HG03571 (cell line): ENCODE measurements at regions not wholly inside any gene's neighbourhood (a gene's known extent, or its start where the extent isn't known, plus 50 kb on each side); places are given as distances from the start of the nearest gene placed in this dataset.

Experiments used
- ATAC-seq: cut with Tn5 transposase; IDR thresholded peaks from one replicate; pipeline ENCODE4 v1.9.1; 2021; ENCODE audit not compliant: unreplicated experiment

- ATAC-seq = no peak
Observed at GRCh38 chr6:44050872-44051505, 76.3 kb downstream of the MRPL14 start.

GRCh38 chr6:44049989-44050871 is 77.0 kb downstream of the MRPL14 start:
- no peak for ATAC-seq

- ATAC-seq = no peak
Observed at GRCh38 chr6:44049163-44049988, 77.9 kb downstream of the MRPL14 start.

GRCh38 chr6:44048277-44048676 is 79.0 kb downstream of the MRPL14 start:
- no peak for ATAC-seq

- ATAC-seq = no peak
Observed at GRCh38 chr6:44047801-44048200, 79.5 kb downstream of the MRPL14 start.

GRCh38 chr6:44047179-44047546 is 80.1 kb downstream of the MRPL14 start:
- no peak for ATAC-seq

GRCh38 chr6:44046516-44047178 is 80.6 kb downstream of the MRPL14 start:
- no peak for ATAC-seq

- no peak for ATAC-seq
Observed at GRCh38 chr6:44045672-44046015, 81.6 kb downstream of the MRPL14 start.

- no peak for ATAC-seq
Observed at GRCh38 chr6:44044940-44045671, 82.1 kb downstream of the MRPL14 start.

GRCh38 chr6:44044154-44044539 is 83.1 kb downstream of the MRPL14 start:
- ATAC-seq = no peak

- no peak for ATAC-seq
Observed at GRCh38 chr6:44043479-44044153, 83.6 kb downstream of the MRPL14 start.

- no peak for ATAC-seq
Observed at GRCh38 chr6:44042989-44043478, 84.2 kb downstream of the MRPL14 start.

- no peak for ATAC-seq
Observed at GRCh38 chr6:44042261-44042988, 84.8 kb downstream of the MRPL14 start.

- no peak for ATAC-seq
Observed at GRCh38 chr6:44041461-44042260, 85.6 kb downstream of the MRPL14 start.

- ATAC-seq = no peak
Observed at GRCh38 chr6:44040786-44041185, 86.5 kb downstream of the MRPL14 start.

- ATAC-seq = no peak
Observed at GRCh38 chr6:44039839-44040350, 87.4 kb downstream of the MRPL14 start.

- no peak for ATAC-seq
Observed at GRCh38 chr6:44039191-44039719, 88.0 kb downstream of the MRPL14 start.

- no peak for ATAC-seq
Observed at GRCh38 chr6:44038543-44039065, 88.6 kb downstream of the MRPL14 start.
